WERI-Rb-1 (cell line): ENCODE measurements at regions not wholly inside any gene's neighbourhood (a gene's known extent, or its start where the extent isn't known, plus 50 kb on each side); places are given as distances from the start of the nearest gene placed in this dataset.

ENCODE experiments used
- DNase-seq: peaks from one replicate; pipeline ENCODE4 v3.0.0-alpha.2; 2020
- H3K27ac ChIP-seq: fragments of 250-450 bp; sonication (Bioruptor Pico); 2 replicates; pipeline ENCODE4 v1.5.1; 2020; ENCODE audit warnings: mild to moderate bottlenecking, moderate library complexity
- H3K27me3 ChIP-seq: fragments of 250-450 bp; sonication (Bioruptor Pico); 2 replicates; pipeline ENCODE4 v1.5.1; 2021; ENCODE audit warnings: mild to moderate bottlenecking, low read depth, moderate library complexity; ENCODE audit not compliant: insufficient read depth, severe bottlenecking
- H3K36me3 ChIP-seq: fragments of 250-450 bp; sonication (Bioruptor Pico); 2 replicates; pipeline ENCODE4 v1.5.1; 2020; ENCODE audit warnings: mild to moderate bottlenecking, moderate library complexity
- H3K4me3 ChIP-seq: 2 replicates; pipeline ENCODE4 v1.5.1; 2011; ENCODE audit warnings: low read depth, mild to moderate bottlenecking, control low read depth, low read length
- H3K9me3 ChIP-seq: fragments of 250-450 bp; sonication (Bioruptor Pico); 2 replicates; pipeline ENCODE4 v1.5.1; 2021; ENCODE audit warnings: mild to moderate bottlenecking, moderate library complexity; ENCODE audit not compliant: severe bottlenecking
- TF ChIP-seq, protein P1 (sequence below): IDR thresholded peaks from 2 replicates; pipeline ENCODE4 v1.5.1; 2011; ENCODE audit warnings: low read depth, mild to moderate bottlenecking, control low read depth, inconsistent platforms, low read length

DNA sequence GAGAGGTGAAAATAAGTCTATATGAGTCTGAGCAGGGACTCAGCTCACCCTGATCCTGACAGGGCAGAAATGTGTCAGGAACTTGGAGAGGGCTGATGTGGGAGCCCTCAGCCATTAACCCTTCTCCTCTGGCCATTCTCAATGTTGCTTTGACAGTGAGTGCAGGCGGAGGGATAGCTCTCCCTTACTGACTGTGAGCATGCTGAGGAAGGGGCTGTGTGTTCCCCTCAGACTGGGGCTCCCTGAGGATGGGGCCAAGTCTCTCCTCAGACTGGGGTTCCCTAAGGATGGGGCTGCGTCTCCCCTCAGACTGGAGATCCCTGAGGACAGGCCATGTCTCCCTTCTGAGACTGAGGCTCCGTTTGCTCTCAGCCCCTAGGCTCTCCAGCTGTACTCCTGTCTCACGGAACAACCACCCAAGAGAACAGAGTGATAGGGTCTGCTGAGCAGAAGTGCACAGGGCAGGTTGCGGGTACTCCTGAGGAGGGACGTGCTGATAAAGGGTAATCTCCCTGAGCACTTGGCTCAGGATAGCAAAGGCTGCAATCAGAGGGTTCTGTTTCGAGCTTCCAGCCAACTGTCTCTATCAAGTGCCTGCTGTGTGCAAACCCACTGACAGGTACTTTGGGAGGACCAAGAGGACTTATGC is 141.0 kb downstream of the MRPL14 start:
- Histone ChIP-seq H3K27me3 (no peaks in the 10 kb centered on the region), H3K36me3 (no peaks in the 10 kb centered on the region), H3K27ac (no peak overlapping the region), H3K4me3 (no peak overlapping the region), H3K9me3 (no peaks in the 10 kb centered on the region)
- TF ChIP-seq, protein P1, sequence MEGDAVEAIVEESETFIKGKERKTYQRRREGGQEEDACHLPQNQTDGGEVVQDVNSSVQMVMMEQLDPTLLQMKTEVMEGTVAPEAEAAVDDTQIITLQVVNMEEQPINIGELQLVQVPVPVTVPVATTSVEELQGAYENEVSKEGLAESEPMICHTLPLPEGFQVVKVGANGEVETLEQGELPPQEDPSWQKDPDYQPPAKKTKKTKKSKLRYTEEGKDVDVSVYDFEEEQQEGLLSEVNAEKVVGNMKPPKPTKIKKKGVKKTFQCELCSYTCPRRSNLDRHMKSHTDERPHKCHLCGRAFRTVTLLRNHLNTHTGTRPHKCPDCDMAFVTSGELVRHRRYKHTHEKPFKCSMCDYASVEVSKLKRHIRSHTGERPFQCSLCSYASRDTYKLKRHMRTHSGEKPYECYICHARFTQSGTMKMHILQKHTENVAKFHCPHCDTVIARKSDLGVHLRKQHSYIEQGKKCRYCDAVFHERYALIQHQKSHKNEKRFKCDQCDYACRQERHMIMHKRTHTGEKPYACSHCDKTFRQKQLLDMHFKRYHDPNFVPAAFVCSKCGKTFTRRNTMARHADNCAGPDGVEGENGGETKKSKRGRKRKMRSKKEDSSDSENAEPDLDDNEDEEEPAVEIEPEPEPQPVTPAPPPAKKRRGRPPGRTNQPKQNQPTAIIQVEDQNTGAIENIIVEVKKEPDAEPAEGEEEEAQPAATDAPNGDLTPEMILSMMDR: no peak
- DNase-seq: no peak

DNA sequence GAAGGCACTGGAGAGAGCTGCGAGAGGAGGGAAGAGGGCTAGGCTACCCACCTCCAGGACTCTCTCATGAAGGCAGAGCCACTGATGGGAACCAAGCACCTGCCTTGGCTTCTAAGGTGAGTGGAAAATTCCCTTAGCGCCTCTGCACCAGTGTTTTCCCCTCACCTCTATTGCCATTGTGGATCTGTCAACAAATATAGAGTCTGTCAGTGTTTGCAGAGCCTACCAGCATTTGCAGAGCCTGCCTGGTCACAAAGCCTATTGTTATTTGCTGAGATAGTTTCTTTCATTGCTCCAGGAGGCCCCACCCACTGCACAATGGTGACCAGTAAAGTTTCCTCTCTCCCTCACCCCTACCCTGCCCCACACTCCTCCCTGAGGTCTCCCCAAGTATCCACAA is 141.9 kb downstream of the MRPL14 start:
- Histone ChIP-seq H3K27me3 (no peaks in the 10 kb centered on the region), H3K27ac (no peak overlapping the region), H3K9me3 (no peaks in the 10 kb centered on the region), H3K4me3 (no peak overlapping the region), H3K36me3 (no peaks in the 10 kb centered on the region)
- TF ChIP-seq, protein P1: no peak
- no peak for DNase-seq

DNA sequence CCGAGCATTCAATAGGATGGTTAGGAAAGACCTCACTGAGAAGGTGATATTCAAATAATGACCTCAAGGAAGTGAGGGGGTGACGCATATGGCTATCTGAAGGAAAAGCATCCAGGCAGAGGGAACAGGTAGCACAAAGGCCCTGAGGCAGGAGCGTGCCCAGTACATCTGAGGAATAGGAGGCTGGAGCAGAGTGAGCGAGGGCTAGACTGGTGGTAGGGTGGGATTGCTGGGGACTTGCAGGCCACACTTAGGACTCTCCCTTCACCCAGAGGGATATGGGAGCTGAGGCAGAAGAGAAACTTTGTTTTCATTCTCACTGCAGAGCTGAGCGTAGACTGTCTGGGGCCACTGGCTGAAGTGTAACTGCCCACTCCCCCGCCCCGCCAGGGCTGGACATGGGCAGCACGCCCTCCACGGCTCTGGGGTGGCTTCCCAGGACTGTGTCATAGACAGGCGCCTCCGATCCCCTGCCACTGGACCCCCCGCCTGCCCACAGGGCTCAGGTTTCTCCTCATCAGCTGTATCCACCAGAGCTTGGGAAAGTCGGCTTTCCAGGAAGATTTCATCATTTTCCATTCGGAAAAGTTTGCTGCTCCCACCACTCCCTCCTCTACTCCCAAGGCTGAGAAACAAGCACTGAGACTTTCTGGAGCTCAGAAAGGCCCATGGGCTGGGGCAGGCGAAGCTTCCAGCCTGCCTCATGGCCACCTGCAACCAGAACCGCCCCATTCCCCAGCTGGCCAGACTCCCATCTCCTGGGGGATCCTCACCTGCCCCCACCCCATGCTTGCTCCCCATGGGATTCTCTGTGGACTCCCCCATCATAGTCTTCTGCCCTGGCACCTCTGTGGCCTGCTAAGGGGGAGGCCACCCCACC is 142.6 kb downstream of the MRPL14 start:
- Histone ChIP-seq H3K27me3 (no peaks in the 10 kb centered on the region), H3K36me3 (no peaks in the 10 kb centered on the region), H3K4me3 (no peak overlapping the region), H3K9me3 (no peaks in the 10 kb centered on the region), H3K27ac (no peak overlapping the region)
- TF ChIP-seq, protein P1: no peak
- DNase-seq: no peak

DNA sequence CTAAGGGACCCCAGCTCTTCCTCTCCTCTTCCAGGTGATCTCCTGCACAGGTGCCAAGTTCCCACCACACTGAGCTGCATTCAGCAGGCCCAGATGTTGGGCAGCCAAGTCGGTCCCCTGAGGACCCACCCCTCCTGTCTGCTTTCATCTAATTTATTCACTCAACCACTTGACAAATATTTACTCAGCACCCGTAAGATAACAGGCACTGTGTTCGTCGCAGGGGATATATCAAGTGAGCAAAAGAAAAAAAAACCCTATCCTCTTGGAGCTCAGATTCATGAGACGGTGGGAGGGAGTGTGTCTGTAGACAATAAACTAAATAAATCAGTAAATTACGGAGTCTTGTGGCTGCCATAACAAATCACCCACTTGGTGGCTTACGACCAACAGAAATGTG is 143.6 kb downstream of the MRPL14 start:
- TF ChIP-seq, protein P1: no peak
- H3K36me3 ChIP-seq: no peaks in the 10 kb centered on the region
- H3K27me3 ChIP-seq: no peaks in the 10 kb centered on the region
- no peak overlapping the region for H3K4me3 ChIP-seq
- no peaks in the 10 kb centered on the region for H3K9me3 ChIP-seq
- no peak overlapping the region for H3K27ac ChIP-seq
- DNase-seq: no peak

DNA sequence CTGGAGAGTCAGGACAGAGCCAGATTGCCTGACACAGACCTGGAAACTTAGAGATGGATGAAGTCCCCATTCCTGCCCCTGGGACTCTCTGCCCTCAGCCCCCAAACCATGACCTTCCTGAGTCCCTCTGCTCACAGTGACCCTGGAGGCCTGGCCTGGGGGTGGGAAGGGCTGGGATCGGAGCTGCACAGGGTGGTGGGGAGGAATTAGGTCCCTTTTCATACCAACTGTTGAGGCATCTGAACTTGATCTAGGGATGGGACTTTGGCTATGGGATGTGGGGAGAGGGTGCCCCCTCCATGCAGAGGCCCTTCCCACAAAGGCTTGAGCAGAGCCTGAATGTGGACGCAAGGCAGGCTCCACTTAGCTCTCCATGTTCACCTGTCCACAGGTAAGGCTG is 144.1 kb downstream of the MRPL14 start:
- no peak overlapping the region for H3K4me3 ChIP-seq
- no peaks in the 10 kb centered on the region for H3K36me3 ChIP-seq
- H3K27ac ChIP-seq: no peak overlapping the region
- H3K27me3 ChIP-seq: no peaks in the 10 kb centered on the region
- TF ChIP-seq, protein P1: no peak
- no peak for DNase-seq
- H3K9me3 ChIP-seq: no peaks in the 10 kb centered on the region
